COLO668 (cell line): ENCODE measurements at regions not wholly inside any gene's neighbourhood (a gene's known extent, or its start where the extent isn't known, plus 50 kb on each side); places are given as distances from the start of the nearest gene placed in this dataset.
"Not testable (repeated sequence)": the region's sequence is repeated elsewhere in the genome, so short reads cannot be mapped to it uniquely, and the experiment has no call there.

ENCODE experiments used
- DNase-seq: peaks from one replicate; lab custom pipeline; 2025; ENCODE audit not compliant: unreplicated experiment; lab: John Stamatoyannopoulos, UW

DNA sequence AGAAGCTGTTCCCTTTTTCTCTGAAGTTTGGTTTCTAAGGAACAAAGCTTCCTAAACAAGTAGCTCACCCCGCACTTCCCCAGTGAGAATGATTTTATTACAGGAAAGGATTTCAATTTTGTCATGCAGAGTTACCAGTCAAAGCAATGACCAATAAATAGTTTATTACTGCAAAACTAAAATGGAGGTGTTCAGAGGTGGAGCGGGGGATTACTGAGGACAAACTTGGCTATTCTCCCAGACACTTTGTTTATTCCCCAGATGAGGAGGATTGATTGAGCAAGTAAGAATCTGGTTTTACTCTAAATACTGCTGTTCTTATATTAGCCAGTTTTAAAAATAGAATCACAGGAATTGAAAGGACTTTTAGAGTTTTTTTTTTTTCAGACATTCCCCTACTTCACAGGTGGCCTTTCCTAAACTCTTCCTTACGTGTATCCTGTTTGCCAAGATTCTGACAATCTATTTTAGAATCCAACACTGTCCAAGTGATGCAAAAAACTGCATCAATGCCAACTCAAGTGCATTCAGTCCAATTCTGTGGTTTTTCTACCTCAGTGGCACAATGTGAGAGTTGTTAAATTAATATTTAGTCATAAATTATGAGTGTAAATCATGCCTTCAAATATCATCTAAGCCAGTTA is 136.1 kb downstream of the TNFSF18 start:
- no peak for DNase-seq

DNA sequence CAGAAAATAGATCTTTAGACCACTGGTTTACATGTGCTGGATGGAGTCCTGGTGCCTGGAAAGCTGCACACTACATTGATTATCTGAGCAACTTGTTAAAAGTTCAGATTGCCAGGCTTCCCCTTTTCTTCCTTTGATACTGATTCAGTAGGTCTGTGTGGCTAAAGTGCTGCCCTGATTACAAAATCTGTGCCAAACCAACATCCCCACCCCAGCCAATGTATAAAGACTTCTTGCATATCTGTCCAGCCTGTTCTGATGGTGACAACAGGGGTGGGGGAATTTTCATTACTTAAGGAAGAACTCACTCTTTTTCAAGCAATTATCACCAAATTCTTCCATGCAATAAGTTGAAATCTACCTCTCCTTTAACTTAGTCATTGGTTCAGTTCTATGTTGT is 135.5 kb downstream of the TNFSF18 start:
- no peak for DNase-seq

- DNase-seq: no peak
Measured at GRCh38 chr1:172916116-172916515, 134.6 kb downstream of the TNFSF18 start.

DNA sequence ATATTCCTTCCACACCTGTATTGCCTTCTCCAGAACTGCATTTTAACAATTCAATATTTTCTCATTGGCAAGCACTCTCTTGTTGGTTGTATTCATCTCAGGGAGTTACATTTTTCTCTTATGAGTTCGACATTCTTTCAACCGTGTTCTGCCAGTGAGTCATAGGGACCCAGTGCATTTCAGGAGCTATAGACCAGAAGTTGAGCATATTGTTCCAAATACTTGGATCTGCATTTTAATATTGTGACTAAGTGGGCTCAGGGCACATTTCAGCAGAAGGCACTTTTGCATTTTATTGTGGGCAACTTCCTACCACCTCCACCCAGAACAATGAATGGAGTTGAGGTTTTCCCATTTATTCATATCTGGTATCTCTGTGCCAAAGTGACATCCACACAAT is 132.8 kb downstream of the TNFSF18 start:
- DNase-seq: no peak

- DNase-seq: no peak
Measured at GRCh38 chr1:172918478-172918877, 132.3 kb downstream of the TNFSF18 start.

GRCh38 chr1:172926070-172926469 is 124.7 kb downstream of the TNFSF18 start:
- DNase-seq: no peak

DNA sequence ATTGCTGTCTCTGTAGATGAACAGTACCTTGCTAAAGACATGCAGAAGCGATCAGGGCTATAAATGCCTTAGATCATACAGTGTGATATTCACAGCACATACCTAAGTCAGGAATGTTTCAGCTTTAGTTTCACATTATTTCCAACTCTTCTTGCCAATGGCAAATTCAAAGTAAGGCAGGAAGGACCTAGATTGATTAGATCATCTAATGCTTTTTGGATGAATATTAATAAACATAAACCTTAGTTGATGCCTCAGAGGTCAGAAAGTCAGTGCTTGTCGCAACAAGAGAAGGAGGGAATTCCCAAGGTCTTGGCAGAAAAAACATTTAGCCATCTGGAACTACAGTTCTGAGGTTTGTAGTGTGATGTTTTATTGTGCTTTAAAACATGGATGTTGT is 122.3 kb downstream of the TNFSF18 start:
- DNase-seq: no peak

- no peak for DNase-seq
Measured at GRCh38 chr1:172929006-172929405, 121.7 kb downstream of the TNFSF18 start.

- DNase-seq: no peak
Measured at GRCh38 chr1:172930142-172930541, 120.6 kb downstream of the TNFSF18 start.

- DNase-seq: no peak
Measured at GRCh38 chr1:172931340-172931739, 119.4 kb downstream of the TNFSF18 start.

GRCh38 chr1:172931761-172932160 is 119.0 kb downstream of the TNFSF18 start:
- DNase-seq: no peak

DNA sequence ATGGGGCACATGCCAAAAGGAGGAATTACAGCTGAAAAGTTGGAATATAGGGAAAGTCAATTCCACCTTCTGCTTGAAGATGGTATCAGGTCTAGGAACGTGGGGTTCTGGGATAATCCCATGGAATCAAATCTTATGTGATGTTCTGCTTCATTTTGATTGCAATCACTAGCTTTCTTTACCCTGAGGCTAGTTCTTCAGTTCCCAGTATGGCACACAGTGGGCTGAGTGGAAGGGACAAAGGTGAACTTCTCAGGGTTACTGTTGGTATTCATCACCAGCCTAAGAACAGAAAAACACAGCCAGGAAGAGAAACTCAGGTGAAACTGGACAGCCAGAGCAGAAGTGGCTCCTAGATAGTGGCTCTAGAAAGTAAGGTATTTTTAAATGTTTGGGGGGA is 117.8 kb downstream of the TNFSF18 start:
- DNase-seq: no peak

DNA sequence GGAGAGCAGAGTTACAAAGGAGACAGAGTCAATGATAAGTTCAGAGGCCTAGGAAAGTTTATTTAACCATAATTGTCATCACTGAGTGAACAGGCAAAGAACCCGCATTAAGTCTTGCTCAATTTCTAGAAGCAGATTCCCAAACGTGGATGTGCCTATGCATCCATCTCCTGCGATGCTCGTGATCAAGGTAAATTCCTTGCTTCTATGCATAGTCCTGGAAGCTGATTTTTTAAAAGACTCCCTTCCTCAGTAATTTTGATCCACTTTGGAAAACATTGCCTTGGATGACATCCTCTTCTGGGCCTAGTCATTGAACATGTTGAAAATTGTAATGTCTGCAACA is 116.4 kb downstream of the TNFSF18 start:
- DNase-seq: no peak

- no peak for DNase-seq
Measured at GRCh38 chr1:172935062-172935592, 115.6 kb downstream of the TNFSF18 start.

GRCh38 chr1:172936088-172936645 is 114.6 kb downstream of the TNFSF18 start:
- DNase-seq: no peak

DNA sequence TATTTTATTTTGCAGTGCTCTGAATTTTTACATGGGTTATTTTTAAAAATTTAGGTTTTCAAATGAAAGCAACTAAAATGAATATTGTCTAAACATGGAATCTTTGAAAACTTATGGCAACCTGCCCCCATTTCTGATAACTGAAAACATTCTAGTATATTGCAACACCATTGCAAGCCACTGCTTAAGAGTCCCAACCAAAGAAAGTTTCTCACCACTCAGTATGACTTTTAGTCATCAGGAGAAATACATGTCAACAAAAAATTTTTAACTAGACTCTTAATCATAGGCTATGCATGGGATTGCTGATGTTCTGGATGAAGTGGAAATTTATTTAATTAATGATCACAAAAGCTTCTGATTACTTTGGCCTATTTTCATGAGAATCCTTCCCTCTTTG is 112.1 kb downstream of the TNFSF18 start:
- DNase-seq: no peak

- DNase-seq: no peak
Measured at GRCh38 chr1:172939475-172939874, 111.3 kb downstream of the TNFSF18 start.

DNA sequence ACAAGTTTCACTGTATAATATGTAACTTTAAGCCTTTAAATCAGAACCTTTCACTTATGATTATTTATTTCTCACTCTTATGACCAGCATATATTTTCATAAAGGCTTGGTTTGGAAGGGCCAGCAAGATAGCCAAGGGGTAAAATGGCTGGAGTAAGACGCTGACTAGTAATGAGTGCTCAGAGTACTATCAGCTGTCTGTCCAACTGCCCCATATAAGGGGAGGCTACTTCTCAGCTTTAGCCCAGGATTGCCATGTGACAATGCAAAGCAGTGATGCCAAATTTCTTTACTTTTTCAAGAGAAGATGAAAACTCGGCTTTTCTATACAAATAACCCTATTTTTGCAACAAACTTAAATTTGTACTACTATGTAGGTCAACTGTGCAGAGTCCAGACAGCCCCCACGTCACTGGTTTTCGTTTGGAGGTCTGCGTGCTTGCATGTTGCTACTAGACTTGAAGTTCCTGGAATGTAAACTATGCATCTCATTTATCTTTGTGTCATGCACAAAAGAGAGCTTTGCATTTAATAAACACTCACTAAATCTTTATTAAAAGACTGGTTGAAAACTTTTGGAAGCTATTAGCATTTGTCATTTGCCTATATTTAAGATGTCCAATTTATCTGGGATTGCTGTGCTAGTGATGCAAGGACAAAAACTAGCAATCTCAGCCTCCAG is 110.4 kb downstream of the TNFSF18 start:
- DNase-seq: no peak

DNA sequence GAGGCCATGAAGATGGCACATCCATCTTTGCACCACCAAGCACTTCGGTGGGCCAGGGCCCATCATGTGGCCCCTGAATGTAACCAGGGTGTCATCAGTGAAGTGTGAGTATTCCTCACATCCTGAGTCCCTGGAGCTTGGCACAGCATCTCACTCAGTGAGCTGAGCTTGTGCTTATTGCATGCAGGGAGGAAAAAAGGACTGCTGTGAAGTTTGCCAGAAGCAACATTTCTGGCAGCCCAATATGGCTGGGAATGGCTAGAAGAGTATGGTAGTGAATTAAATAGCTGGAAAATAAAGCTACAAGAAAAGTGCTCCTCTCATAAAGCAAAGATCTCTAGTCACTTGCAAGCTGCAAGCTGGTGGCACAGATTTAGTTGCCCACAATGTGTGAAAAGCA is 109.3 kb downstream of the TNFSF18 start:
- no peak for DNase-seq

GRCh38 chr1:172941945-172942344 is 108.8 kb downstream of the TNFSF18 start:
- DNase-seq: no peak

DNA sequence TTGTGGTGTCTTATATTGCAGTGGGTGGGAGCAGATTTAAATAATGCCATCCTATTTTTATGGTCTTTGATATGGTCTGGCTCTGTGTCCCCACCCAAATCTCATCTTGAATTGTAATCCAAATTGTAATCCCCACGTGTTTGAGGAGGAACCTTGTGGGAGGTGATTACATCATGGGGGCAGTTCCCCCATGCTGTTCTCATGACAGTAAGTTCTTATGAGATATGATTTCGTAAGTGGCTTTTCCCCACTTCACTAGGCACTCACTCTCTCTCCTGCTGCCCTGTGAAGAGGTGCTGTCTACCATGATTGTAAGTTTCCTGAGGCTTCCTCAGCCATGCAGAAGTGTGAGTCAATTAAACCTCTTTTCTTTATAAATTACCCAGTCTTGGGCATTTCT is 107.6 kb downstream of the TNFSF18 start:
- DNase-seq: not testable (repeated sequence)

GRCh38 chr1:172944931-172945330 is 105.8 kb downstream of the TNFSF18 start:
- no peak for DNase-seq
